ENCODE measurements at regions not wholly inside any gene's neighbourhood (a gene's known extent, or its start where the extent isn't known, plus 50 kb on each side); places are given as distances from the start of the nearest gene placed in this dataset.

- DNase-seq (ENCODE audit: extremely low read depth, insufficient read length), result no peak
- Histone ChIP-seq H3K27me3 (replicated peaks; ENCODE audit: control insufficient read depth, insufficient read depth, low read length) (no peaks in the 10 kb centered on the region; the same call in 1 of the 2 replicates), H3K4me3 (replicated peaks; ENCODE audit: low read depth, low read length) (no peak overlapping the region), H3K36me3 (ENCODE audit: control insufficient read depth, insufficient read depth, low read length) (no peaks in the 10 kb centered on the region)
- no peak for TF ChIP-seq CTCF (IDR thresholded peaks at IDR 0.05; ENCODE audit: insufficient read depth, low read length, poor library complexity, severe bottlenecking)
These were observed 1590.7 kb upstream of the TENM3 start for GRCh38 chr4:180652533-180652932.

- no peaks in the 10 kb centered on the region; the same call in 1 of the 2 replicates for H3K27me3 ChIP-seq (replicated peaks; ENCODE audit: control insufficient read depth, insufficient read depth, low read length)
- no peak overlapping the region for H3K4me3 ChIP-seq (replicated peaks; ENCODE audit: low read depth, low read length)
- TF ChIP-seq CTCF (IDR thresholded peaks at IDR 0.05; ENCODE audit: insufficient read depth, low read length, poor library complexity, severe bottlenecking), result no peak
- H3K36me3 ChIP-seq (ENCODE audit: control insufficient read depth, insufficient read depth, low read length), result no peaks in the 10 kb centered on the region
- no peak for DNase-seq (ENCODE audit: extremely low read depth, insufficient read length)
These were observed 1587.3 kb upstream of the TENM3 start for GRCh38 chr4:180655886-180656285.

GRCh38 chr4:180657881-180658280, 1585.3 kb upstream of the TENM3 start:
- no peak for TF ChIP-seq CTCF (IDR thresholded peaks at IDR 0.05; ENCODE audit: insufficient read depth, low read length, poor library complexity, severe bottlenecking)
- Histone ChIP-seq H3K4me3 (replicated peaks; ENCODE audit: low read depth, low read length) (no peak overlapping the region), H3K27me3 (replicated peaks; ENCODE audit: control insufficient read depth, insufficient read depth, low read length) (no peaks in the 10 kb centered on the region), H3K36me3 (ENCODE audit: control insufficient read depth, insufficient read depth, low read length) (no peaks in the 10 kb centered on the region)
- no peak for DNase-seq (ENCODE audit: extremely low read depth, insufficient read length)

GRCh38 chr4:180664766-180665368, 1578.3 kb upstream of the TENM3 start:
- TF ChIP-seq CTCF (IDR thresholded peaks at IDR 0.05; ENCODE audit: insufficient read depth, low read length, poor library complexity, severe bottlenecking), result peak; percentile 72
- peak; percentile 14 for DNase-seq (ENCODE audit: extremely low read depth, insufficient read length)
- Histone ChIP-seq H3K27me3 (replicated peaks; ENCODE audit: control insufficient read depth, insufficient read depth, low read length) (no peaks in the 10 kb centered on the region), H3K4me3 (replicated peaks; ENCODE audit: low read depth, low read length) (no peak overlapping the region), H3K36me3 (ENCODE audit: control insufficient read depth, insufficient read depth, low read length) (no peaks in the 10 kb centered on the region)

GRCh38 chr4:180665481-180665880, 1577.7 kb upstream of the TENM3 start:
- no peak for TF ChIP-seq CTCF (IDR thresholded peaks at IDR 0.05; ENCODE audit: insufficient read depth, low read length, poor library complexity, severe bottlenecking)

More at GRCh38 chr4:180665481-180665880, 1577.7 kb upstream of the TENM3 start:
- Histone ChIP-seq H3K36me3 (ENCODE audit: control insufficient read depth, insufficient read depth, low read length) (no peaks in the 10 kb centered on the region), H3K4me3 (replicated peaks; ENCODE audit: low read depth, low read length) (no peak overlapping the region), H3K27me3 (replicated peaks; ENCODE audit: control insufficient read depth, insufficient read depth, low read length) (no peaks in the 10 kb centered on the region)
- DNase-seq (ENCODE audit: extremely low read depth, insufficient read length), result no peak
